HL-60 (cell line): ENCODE measurements at regions not wholly inside any gene's neighbourhood (a gene's known extent, or its start where the extent isn't known, plus 50 kb on each side); places are given as distances from the start of the nearest gene placed in this dataset.

Experiments
- CTCF ChIP-seq: IDR thresholded peaks from one replicate; pipeline ENCODE4 v1.5.1; 2011; ENCODE audit warnings: low read length, control low read depth, inconsistent platforms; ENCODE audit not compliant: insufficient read depth
- GABPA ChIP-seq: IDR thresholded peaks from 2 replicates; pipeline ENCODE4 v1.6.1; 2012; ENCODE audit warnings: low read depth
- POLR2AphosphoS5 ChIP-seq: IDR thresholded peaks from 2 replicates; pipeline ENCODE4 v1.6.1; 2012; ENCODE audit warnings: low read depth
- REST ChIP-seq: IDR thresholded peaks from 2 replicates; pipeline ENCODE4 v1.6.1; 2012; ENCODE audit warnings: low read depth; ENCODE audit not compliant: insufficient replicate concordance

- TF ChIP-seq CTCF (no peak), POLR2AphosphoS5 (no peak), GABPA (no peak), REST (no peak)
These were observed 1354.7 kb upstream of the LRRTM3 start for GRCh38 chr10:65571011-65571570.
